HG02678 (cell line): ENCODE measurements at regions not wholly inside any gene's neighbourhood (a gene's known extent, or its start where the extent isn't known, plus 50 kb on each side); places are given as distances from the start of the nearest gene placed in this dataset.

Experiments used
- ATAC-seq: cut with Tn5 transposase; IDR thresholded peaks from one replicate; pipeline ENCODE4 v1.9.1; 2021; ENCODE audit warnings: mild to moderate bottlenecking, moderate library complexity; ENCODE audit not compliant: unreplicated experiment

- no peak for ATAC-seq
Observed at GRCh38 chr13:24107955-24108614, 52.4 kb upstream of the SPATA13 start.

- ATAC-seq = no peak
Observed at GRCh38 chr13:24108615-24108965, 51.9 kb upstream of the SPATA13 start.

- ATAC-seq = no peak
Observed at GRCh38 chr13:24110011-24110410, 50.5 kb upstream of the SPATA13 start.
